ENCODE measurements at regions not wholly inside any gene's neighbourhood (a gene's known extent, or its start where the extent isn't known, plus 50 kb on each side); places are given as distances from the start of the nearest gene placed in this dataset.

DNA sequence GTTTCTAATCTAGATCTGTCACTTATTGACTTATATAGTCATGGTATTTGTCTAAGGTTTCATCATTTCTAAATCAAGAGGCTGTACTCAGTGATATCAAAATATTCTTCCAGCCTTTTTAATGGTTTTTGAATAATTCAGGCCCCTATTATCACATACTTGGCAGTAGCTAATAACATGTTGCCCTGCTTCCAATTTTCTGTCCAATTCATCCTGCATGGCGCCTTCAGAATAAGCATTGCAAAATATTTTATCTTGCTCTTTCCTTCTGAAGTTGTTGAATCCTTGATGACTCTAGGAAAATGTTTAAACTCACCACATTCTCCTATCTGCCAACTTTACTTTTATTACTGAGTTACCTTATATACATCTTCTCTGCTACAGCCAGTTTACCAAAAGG lies 517.2 kb upstream of the B3GALT2 start:
- no peak for DNase-seq (ENCODE audit: low spot score)
- Mint-ChIP-seq H3K9me3 (peaks cover 10% of the 10 kb centered on the region), H3K27me3 (ENCODE audit: low read depth) (no peaks in the 10 kb centered on the region), H3K4me3 (no peak overlapping the region), H3K4me1 (ENCODE audit: low read depth) (peaks cover 38% of the 10 kb centered on the region), H3K36me3 (ENCODE audit: low read depth) (peaks cover 7% of the 10 kb centered on the region), H3K27ac (no peak overlapping the region)

DNA sequence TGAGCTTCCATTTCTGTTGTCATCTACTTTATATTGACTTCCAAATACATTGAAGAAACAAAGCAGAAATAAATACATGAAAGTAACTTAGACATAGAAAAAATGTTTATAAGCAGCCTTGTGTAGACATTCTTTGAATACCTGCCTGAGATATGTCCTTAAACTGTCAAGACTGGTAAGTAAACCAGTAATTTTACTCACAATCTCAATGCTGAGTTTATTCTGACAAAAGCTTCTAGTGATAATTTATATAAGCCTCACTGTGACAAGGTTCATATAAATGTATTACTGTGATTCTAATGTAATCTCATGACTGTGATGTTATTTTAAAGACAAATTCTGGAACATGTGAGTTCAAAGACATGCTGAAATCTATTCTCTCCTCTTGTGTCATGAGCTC lies 516.7 kb upstream of the B3GALT2 start:
- Mint-ChIP-seq H3K36me3 (ENCODE audit: low read depth) (peaks cover 7% of the 10 kb centered on the region), H3K27ac (no peak overlapping the region), H3K9me3 (peaks cover 10% of the 10 kb centered on the region), H3K4me1 (ENCODE audit: low read depth) (peaks cover 36% of the 10 kb centered on the region), H3K4me3 (no peak overlapping the region), H3K27me3 (ENCODE audit: low read depth) (no peaks in the 10 kb centered on the region)
- DNase-seq (ENCODE audit: low spot score): no peak

DNA sequence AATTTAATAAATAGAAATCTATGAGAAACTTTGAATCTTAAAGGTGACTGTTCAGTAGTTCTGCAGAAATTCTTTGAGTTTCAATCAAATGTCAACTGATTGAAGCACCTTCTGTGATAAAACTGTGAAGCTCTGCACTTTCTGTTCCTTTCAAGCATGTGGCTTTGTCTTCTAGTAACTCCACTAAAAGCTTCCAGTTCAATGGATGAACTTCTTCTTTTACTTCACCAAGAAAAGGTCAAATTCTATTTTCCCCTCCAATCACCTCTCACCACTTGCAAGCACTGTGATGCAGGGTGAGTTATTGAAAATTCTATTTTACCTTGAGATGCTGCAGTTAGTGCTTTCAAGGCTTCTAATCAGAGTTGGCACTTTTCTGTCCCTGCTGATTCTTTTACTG lies 515.3 kb upstream of the B3GALT2 start:
- peak overlapping the region; percentile 4 for H3K4me3 Mint-ChIP-seq
- peaks cover 7% of the 10 kb centered on the region for H3K36me3 Mint-ChIP-seq (ENCODE audit: low read depth)
- H3K9me3 Mint-ChIP-seq: peaks cover 10% of the 10 kb centered on the region
- H3K27ac Mint-ChIP-seq: peak overlapping the region; percentile 2
- peaks cover 26% of the 10 kb centered on the region for H3K4me1 Mint-ChIP-seq (ENCODE audit: low read depth)
- no peak for DNase-seq (ENCODE audit: low spot score)
- no peaks in the 10 kb centered on the region for H3K27me3 Mint-ChIP-seq (ENCODE audit: low read depth)

DNA sequence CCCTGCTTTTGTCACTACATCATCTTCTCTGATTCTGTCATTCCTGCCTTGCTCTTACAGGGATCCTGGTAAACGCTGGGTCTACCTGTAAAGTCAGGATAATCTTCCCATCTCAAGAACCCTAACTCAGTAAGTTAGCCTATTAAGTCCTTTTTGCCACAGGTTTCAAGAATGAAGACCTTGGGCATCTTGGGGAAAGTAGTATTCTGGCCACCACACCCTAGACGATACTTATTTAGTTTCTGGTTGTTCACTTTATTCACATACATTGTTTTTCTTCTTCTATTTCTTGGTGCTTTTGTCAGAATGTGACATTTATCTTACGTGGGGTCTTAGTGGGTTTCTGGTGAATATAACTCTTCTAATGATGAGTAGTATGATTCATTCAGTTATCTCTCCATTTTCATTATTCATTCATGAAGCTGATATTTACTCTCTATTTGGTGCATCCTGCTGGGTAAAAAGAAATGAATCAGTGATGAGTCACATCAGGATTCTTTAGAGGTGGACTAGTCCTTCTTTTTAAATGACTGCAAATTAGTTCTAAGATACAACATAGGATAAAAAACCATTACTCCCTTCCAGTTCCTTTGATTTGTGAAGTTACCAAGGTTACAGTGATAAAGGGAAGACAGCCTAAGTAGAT lies 514.4 kb upstream of the B3GALT2 start:
- no peak for DNase-seq (ENCODE audit: low spot score)
- peaks cover 8% of the 10 kb centered on the region for H3K9me3 Mint-ChIP-seq
- H3K4me3 Mint-ChIP-seq: peak overlapping the region; percentile 5
- H3K27ac Mint-ChIP-seq: peak overlapping the region; percentile 22
- H3K36me3 Mint-ChIP-seq (ENCODE audit: low read depth): peaks cover 5% of the 10 kb centered on the region
- H3K4me1 Mint-ChIP-seq (ENCODE audit: low read depth): peaks cover 24% of the 10 kb centered on the region
- H3K27me3 Mint-ChIP-seq (ENCODE audit: low read depth): no peaks in the 10 kb centered on the region

DNA sequence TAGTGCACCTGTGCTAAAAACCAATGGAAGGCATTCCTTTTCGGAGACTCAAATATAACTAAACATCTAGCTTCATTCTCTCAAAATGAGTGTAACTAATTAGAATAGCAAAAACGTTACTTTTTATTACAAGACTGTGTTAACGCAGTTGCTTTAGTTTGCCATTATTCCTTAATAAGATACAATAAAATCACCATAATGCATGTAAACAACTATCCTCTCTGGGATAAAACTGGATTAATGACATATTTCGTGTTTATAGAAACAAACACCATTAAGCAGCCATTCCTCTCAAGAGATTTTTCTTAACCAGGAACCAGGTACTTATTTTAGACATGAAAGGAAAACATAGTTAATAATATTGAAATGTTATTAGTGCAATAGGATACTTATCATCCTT lies 512.8 kb upstream of the B3GALT2 start:
- Mint-ChIP-seq H3K4me1 (ENCODE audit: low read depth) (peaks cover 24% of the 10 kb centered on the region), H3K4me3 (no peak overlapping the region), H3K9me3 (no peaks in the 10 kb centered on the region), H3K27ac (no peak overlapping the region), H3K36me3 (ENCODE audit: low read depth) (no peaks in the 10 kb centered on the region), H3K27me3 (ENCODE audit: low read depth) (no peaks in the 10 kb centered on the region)
- DNase-seq (ENCODE audit: low spot score): no peak

DNA sequence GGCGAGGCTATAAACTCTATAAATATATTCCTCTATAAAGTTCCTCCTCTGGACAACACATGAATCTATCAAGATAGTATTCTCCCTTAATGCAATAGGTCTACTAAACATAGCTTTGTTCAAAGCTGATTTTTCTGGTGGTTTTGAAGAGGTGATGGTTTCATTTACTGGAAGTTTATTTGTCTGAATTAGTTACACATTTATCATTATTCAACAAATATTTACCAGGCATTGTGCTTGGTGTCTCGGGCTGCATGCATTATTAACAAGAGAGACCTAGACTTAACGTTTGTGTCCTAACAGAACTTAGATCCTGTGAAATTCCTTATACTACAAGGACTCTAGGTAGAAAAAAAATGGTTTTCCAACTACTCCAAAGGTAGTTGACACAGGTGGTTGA lies 511.4 kb upstream of the B3GALT2 start:
- Mint-ChIP-seq H3K4me1 (ENCODE audit: low read depth) (peaks cover 16% of the 10 kb centered on the region), H3K4me3 (no peak overlapping the region), H3K36me3 (ENCODE audit: low read depth) (no peaks in the 10 kb centered on the region), H3K27me3 (ENCODE audit: low read depth) (no peaks in the 10 kb centered on the region), H3K9me3 (no peaks in the 10 kb centered on the region), H3K27ac (no peak overlapping the region)
- no peak for DNase-seq (ENCODE audit: low spot score)

DNA sequence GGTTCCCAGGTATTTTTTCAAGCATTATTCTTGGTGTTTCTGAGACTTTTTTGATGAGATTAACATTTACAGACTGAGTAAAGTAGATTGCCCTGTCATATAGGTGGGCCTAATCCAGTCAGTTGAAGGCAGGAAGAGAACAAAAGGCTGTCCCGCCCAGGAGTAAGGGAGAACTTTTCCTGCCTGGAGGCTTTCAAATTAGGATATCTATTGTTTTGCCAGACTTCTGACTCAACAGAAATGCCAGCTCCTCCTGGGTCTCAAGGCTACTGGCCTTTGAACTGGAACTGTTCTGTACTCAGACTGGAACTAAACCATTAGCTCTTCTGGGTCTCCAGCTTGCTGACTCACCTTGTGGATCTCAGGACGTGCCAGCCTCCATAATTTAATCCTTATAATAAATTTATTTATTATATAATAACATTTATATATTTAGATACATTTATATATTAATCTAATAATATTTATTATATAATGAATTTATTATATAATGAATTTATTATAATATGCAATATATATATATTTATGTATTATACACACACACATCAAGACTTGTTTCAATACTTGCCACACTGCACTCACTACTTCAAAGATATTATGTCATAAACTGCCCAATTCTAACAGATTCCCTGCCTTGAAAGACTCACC lies 510.8 kb upstream of the B3GALT2 start:
- Mint-ChIP-seq H3K27ac (no peak overlapping the region), H3K9me3 (no peaks in the 10 kb centered on the region), H3K36me3 (ENCODE audit: low read depth) (no peaks in the 10 kb centered on the region), H3K4me3 (no peak overlapping the region), H3K4me1 (ENCODE audit: low read depth) (peaks cover 15% of the 10 kb centered on the region), H3K27me3 (ENCODE audit: low read depth) (no peaks in the 10 kb centered on the region)
- no peak for DNase-seq (ENCODE audit: low spot score)

DNA sequence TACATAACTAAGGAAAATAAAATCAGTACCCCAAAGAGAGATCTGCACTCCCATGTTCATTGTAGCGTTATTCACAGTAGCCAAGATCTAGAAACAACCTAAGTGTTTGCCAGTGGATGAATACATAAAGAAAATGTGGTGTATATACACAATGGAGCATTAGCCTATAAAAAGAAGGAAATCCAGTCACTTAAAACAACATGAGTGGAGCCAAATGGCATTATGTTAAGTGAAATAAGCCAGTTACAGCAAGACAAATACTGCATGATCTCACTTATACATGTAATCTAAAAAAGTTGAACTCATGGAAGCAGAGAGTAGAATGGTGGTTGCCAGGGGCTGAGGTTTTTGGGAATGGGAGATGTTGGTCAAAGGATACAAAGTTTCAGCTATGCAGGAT lies 508.3 kb upstream of the B3GALT2 start:
- no peak overlapping the region for H3K4me3 Mint-ChIP-seq
- no peak overlapping the region for H3K27ac Mint-ChIP-seq
- no peaks in the 10 kb centered on the region for H3K4me1 Mint-ChIP-seq (ENCODE audit: low read depth)
- peaks cover 1% of the 10 kb centered on the region for H3K9me3 Mint-ChIP-seq
- no peak for DNase-seq (ENCODE audit: low spot score)
- H3K36me3 Mint-ChIP-seq (ENCODE audit: low read depth): no peaks in the 10 kb centered on the region
- H3K27me3 Mint-ChIP-seq (ENCODE audit: low read depth): no peaks in the 10 kb centered on the region

DNA sequence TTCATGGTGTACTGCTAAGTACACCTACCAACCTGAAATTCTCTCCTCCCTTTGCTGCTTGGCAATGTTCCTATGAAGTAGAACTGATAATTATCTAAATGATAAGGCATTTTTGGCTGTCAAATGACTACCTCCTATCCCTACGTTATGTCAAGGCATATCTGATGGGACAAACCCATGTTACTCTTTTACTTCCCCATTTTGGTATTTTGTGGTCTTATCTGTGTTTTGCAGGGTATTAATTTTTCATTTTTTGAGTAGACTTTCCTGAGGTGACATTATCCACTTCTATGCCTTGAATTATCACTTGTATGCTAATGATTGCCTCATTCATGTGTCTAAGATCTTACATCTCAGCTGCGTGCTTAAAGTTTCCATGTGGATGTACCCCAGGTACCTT lies 499.6 kb upstream of the B3GALT2 start:
- no peak overlapping the region for H3K4me3 Mint-ChIP-seq
- no peak for DNase-seq (ENCODE audit: low spot score)
- H3K36me3 Mint-ChIP-seq (ENCODE audit: low read depth): peaks cover 5% of the 10 kb centered on the region
- H3K27me3 Mint-ChIP-seq (ENCODE audit: low read depth): no peaks in the 10 kb centered on the region
- peaks cover 16% of the 10 kb centered on the region for H3K9me3 Mint-ChIP-seq
- H3K27ac Mint-ChIP-seq: no peak overlapping the region
- peaks cover 6% of the 10 kb centered on the region for H3K4me1 Mint-ChIP-seq (ENCODE audit: low read depth)

DNA sequence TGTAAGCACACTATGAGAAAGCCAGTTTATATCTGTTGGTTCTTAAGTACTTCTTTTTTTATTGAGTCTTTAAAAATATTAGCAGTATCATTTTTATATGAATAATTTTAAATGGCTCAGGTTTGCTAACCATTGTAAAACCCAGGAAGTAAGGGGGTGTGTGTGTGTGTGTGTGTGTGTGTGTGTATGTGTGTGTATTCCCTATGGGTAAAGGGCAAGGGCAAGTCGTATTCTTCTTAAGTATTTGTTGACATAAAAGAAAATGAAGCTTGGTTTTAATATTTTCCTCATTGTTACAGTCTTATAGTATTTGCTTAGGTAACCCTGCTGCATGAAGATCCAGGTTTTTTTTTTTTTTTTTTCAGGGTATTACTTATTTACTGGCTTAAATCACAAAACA lies 495.0 kb upstream of the B3GALT2 start:
- peaks cover 16% of the 10 kb centered on the region for H3K9me3 Mint-ChIP-seq
- no peak overlapping the region for H3K27ac Mint-ChIP-seq
- H3K4me1 Mint-ChIP-seq (ENCODE audit: low read depth): peaks cover 6% of the 10 kb centered on the region
- peaks cover 5% of the 10 kb centered on the region for H3K36me3 Mint-ChIP-seq (ENCODE audit: low read depth)
- DNase-seq (ENCODE audit: low spot score): no peak
- H3K4me3 Mint-ChIP-seq: no peak overlapping the region
- H3K27me3 Mint-ChIP-seq (ENCODE audit: low read depth): no peaks in the 10 kb centered on the region

DNA sequence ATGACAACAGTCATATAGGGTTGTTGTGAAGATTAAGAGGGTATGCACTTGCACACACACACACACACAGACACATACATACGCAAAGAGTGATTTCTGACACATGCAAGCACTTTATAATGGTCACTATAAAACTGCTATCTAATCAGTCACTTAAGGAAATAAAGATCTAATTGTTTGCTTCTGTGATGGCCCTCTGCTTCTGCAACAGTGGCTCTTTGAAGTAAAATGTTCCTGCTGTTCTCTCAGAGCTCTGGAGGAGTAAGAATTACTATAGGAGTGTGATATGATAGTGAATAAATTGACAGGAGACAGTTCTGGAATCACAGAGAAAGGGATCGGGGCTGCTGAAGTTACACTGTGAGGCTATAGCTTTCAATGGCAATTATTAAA lies 494.5 kb upstream of the B3GALT2 start:
- Mint-ChIP-seq H3K4me3 (no peak overlapping the region), H3K36me3 (ENCODE audit: low read depth) (peaks cover 3% of the 10 kb centered on the region), H3K9me3 (peaks cover 11% of the 10 kb centered on the region), H3K27me3 (ENCODE audit: low read depth) (no peaks in the 10 kb centered on the region), H3K4me1 (ENCODE audit: low read depth) (peaks cover 1% of the 10 kb centered on the region), H3K27ac (no peak overlapping the region)
- DNase-seq (ENCODE audit: low spot score): no peak

DNA sequence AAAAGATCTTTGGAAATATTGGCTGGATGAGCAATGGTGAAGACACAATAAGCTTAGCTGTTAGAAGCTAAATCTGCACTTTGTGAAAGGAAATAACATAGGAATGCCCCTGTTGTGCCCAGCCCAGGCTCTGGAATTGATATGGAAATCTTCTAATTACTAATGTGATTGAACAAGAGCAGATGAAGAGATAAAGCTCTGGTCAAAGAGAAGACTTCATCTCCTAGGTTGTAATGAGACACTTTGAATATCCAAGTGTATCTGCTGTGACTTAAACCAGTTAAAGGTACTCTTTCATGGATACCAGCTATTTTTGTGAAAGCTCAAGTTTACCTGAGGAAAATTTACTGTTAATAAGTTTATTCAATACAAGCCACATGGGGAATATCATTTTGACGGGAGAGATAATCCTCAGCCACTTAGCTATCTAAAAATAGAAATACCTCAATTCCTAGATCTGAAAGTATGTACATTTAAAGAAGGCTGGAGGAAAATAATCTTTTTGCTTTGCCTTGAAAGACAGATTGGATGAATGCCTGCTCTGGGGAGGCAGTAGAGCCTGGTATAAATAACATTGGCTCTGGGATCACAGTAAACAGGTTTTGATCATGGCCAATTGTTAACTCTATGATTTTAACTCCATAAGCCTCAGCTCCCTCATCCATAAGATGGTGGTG lies 494.0 kb upstream of the B3GALT2 start:
- Mint-ChIP-seq H3K27me3 (ENCODE audit: low read depth) (no peaks in the 10 kb centered on the region), H3K4me1 (ENCODE audit: low read depth) (no peaks in the 10 kb centered on the region), H3K36me3 (ENCODE audit: low read depth) (no peaks in the 10 kb centered on the region), H3K9me3 (peaks cover 6% of the 10 kb centered on the region), H3K27ac (no peak overlapping the region), H3K4me3 (no peak overlapping the region)
- DNase-seq (ENCODE audit: low spot score): no peak

DNA sequence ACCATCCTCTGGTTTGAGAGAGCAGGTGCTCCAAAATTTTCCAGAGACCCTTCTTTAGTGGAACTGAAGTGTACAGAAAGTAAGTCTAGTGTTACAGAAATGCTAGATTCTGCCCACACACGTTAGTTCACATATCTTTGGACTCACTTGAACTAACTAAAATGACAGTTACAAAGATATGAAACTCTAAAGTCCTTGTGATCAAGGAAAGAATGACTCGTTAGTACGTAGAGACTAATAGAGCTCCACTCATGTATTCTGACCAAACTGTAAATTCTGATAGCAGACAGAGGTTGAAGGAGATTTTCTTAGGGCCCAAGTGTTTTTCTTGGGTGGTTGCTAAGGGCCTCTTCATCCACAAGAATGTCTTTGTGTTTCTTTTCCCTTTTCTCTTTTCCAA lies 491.5 kb upstream of the B3GALT2 start:
- no peak for DNase-seq (ENCODE audit: low spot score)
- no peaks in the 10 kb centered on the region for H3K27me3 Mint-ChIP-seq (ENCODE audit: low read depth)
- H3K4me1 Mint-ChIP-seq (ENCODE audit: low read depth): peaks cover 4% of the 10 kb centered on the region
- H3K36me3 Mint-ChIP-seq (ENCODE audit: low read depth): no peaks in the 10 kb centered on the region
- peaks cover 8% of the 10 kb centered on the region for H3K9me3 Mint-ChIP-seq
- no peak overlapping the region for H3K27ac Mint-ChIP-seq
- H3K4me3 Mint-ChIP-seq: no peak overlapping the region

DNA sequence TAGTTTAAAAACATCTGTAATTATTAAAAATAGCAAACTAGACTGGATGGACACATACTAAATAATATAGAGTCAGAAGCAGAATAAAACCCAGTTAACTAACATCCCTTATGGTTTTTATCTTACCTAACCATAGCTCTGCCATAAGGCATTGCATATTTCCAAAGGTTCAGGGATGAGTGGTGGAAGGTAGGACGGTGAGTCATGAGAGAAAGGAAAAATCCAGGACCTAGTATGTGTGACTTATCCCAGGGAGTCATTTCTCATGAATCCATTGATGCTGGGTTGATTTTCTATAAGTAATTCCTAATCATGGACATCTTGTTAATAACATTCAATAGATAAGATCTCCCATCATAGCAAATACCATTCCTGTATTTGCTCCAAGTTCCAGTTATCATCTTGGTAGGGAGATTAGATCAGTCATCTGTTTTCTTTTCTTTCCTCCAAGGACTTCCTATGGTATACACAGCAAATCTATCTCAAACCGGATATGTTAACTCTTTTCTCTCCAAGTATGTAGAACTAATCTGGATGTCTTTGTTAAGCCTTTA lies 490.7 kb upstream of the B3GALT2 start:
- H3K9me3 Mint-ChIP-seq: peaks cover 9% of the 10 kb centered on the region
- peaks cover 4% of the 10 kb centered on the region for H3K4me1 Mint-ChIP-seq (ENCODE audit: low read depth)
- no peak for DNase-seq (ENCODE audit: low spot score)
- no peak overlapping the region for H3K27ac Mint-ChIP-seq
- no peaks in the 10 kb centered on the region for H3K36me3 Mint-ChIP-seq (ENCODE audit: low read depth)
- no peaks in the 10 kb centered on the region for H3K27me3 Mint-ChIP-seq (ENCODE audit: low read depth)
- H3K4me3 Mint-ChIP-seq: no peak overlapping the region
